GM12892 (cell line): ENCODE measurements at regions not wholly inside any gene's neighbourhood (a gene's known extent, or its start where the extent isn't known, plus 50 kb on each side); places are given as distances from the start of the nearest gene placed in this dataset.
"Not testable (repeated sequence)": the region's sequence is repeated elsewhere in the genome, so short reads cannot be mapped to it uniquely, and the experiment has no call there.

Experiments
- POLR2A ChIP-seq: IDR thresholded peaks from 2 replicates; pipeline ENCODE4 v1.6.1; 2011; ENCODE audit warnings: low read depth, low read length, control low read depth
- TAF1 ChIP-seq: IDR thresholded peaks from 2 replicates; pipeline ENCODE4 v1.6.1; 2011; ENCODE audit warnings: low read depth, mild to moderate bottlenecking, control low read depth, low read length, borderline replicate concordance

GRCh38 chr13:69615055-69615454 is 492.6 kb upstream of the ATXN8OS start:
- not testable (repeated sequence) for TF ChIP-seq POLR2A, TAF1
